SK-N-SH (cell line): ENCODE measurements at regions not wholly inside any gene's neighbourhood (a gene's known extent, or its start where the extent isn't known, plus 50 kb on each side); places are given as distances from the start of the nearest gene placed in this dataset.

Source experiments
- CTCF ChIA-PET: fragments of 300-600, 350-600 bp; formaldehyde crosslinking; extraction: SDS; loops from one replicate; lab custom pipeline; 2021; lab: Yijun Ruan, JAX
- POLR2A ChIA-PET: fragments of 350-600 bp; sonication (Branson Sonifier 250); formaldehyde crosslinking; extraction: SDS; loops from one replicate; lab custom pipeline; 2020; ENCODE audit warnings: antibody characterized with exemption, inconsistent platforms; lab: Yijun Ruan, JAX
- DNase-seq: peaks from one replicate; pipeline ENCODE4 v3.0.0; 2012
- H2AFZ ChIP-seq: fragments of 200-600 bp; sonication (generic); 2 replicates; pipeline ENCODE4 v1.8.1; 2016; ENCODE audit warnings: antibody characterized with exemption, mild to moderate bottlenecking, low read depth
- H3F3A ChIP-seq: fragments of 200-600 bp; sonication (generic); replicated peaks from 2 replicates; pipeline ENCODE3; 2016; ENCODE audit warnings: antibody characterized with exemption, mild to moderate bottlenecking; ENCODE audit not compliant: insufficient read depth
- H3K27ac ChIP-seq, 2 experiments: fragments of 200-500 bp in 1 of 2; fragments of 200-600 bp in 1 of 2; sonication (Bioruptor generic) in 1 of 2; sonication (generic), shearing (Covaris generic) in 1 of 2; 2 replicates each; pipeline versions ENCODE4 v1.5.1 to v1.6.1; 2014 to 2016; ENCODE audit warnings: low read depth in 2 of 2, inconsistent platforms in 1 of 2, low read length in 1 of 2, mild to moderate bottlenecking in 1 of 2, mixed read lengths in 1 of 2
- H3K27me3 ChIP-seq: fragments of 200-600 bp; sonication (generic), shearing (Covaris generic); 2 replicates; pipeline ENCODE4 v1.6.1; 2016; ENCODE audit warnings: mixed run types; ENCODE audit not compliant: insufficient read depth
- H3K36me3 ChIP-seq, 2 experiments: fragments of 200-500 bp in 1 of 2; fragments of 200-600 bp in 1 of 2; sonication (Bioruptor generic) in 1 of 2; sonication (generic) in 1 of 2; replicated peaks in 1 of 2; 2 replicates each; pipeline versions ENCODE3 to v1.5.1; 2014 to 2016; ENCODE audit warnings: low read length in 1 of 2, mild to moderate bottlenecking in 1 of 2; ENCODE audit not compliant: insufficient read depth in 2 of 2, control insufficient read depth in 1 of 2
- H3K4me1 ChIP-seq, 2 experiments: fragments of 200-500 bp in 1 of 2; fragments of 200-600 bp in 1 of 2; sonication (Bioruptor generic) in 1 of 2; sonication (generic), shearing (Covaris generic) in 1 of 2; 2 replicates each; pipeline versions ENCODE4 v1.5.1 to v1.6.1; 2014 to 2016; ENCODE audit warnings: low read depth in 1 of 2, low read length in 1 of 2, mixed run types in 1 of 2; ENCODE audit not compliant: insufficient read depth in 2 of 2, control insufficient read depth in 1 of 2
- H3K4me2 ChIP-seq: fragments of 200-600 bp; sonication (generic), shearing (Covaris generic); 2 replicates; pipeline ENCODE4 v1.6.1; 2017; ENCODE audit warnings: mixed run types
- H3K4me3 ChIP-seq, 2 experiments: fragments of 200-500 bp in 1 of 2; fragments of 200-600 bp in 1 of 2; sonication (Bioruptor generic) in 1 of 2; sonication (generic), shearing (Covaris generic) in 1 of 2; 2 replicates each; pipeline versions ENCODE4 v1.5.1 to v1.8.1; 2014 to 2016; ENCODE audit warnings: low read depth in 2 of 2, inconsistent platforms in 1 of 2, low read length in 1 of 2, mild to moderate bottlenecking in 1 of 2, mixed read lengths in 1 of 2, moderate library complexity in 1 of 2
- H3K79me2 ChIP-seq: fragments of 200-600 bp; sonication (generic); 2 replicates; pipeline ENCODE4 v1.8.1; 2017; ENCODE audit warnings: mild to moderate bottlenecking; ENCODE audit not compliant: insufficient read depth
- H3K9ac ChIP-seq: fragments of 200-600 bp; sonication (generic); 2 replicates; pipeline ENCODE4 v1.6.1; 2017; ENCODE audit warnings: mixed run types
- H3K9me2 ChIP-seq: fragments of 200-600 bp; sonication (generic); 2 replicates; pipeline ENCODE4 v1.6.1; 2017; ENCODE audit warnings: mixed run types
- H3K9me3 ChIP-seq: fragments of 200-600 bp; sonication (generic); 2 replicates; pipeline ENCODE4 v1.6.1; 2017; ENCODE audit warnings: mixed run types, mild to moderate bottlenecking, moderate library complexity
- H4K20me1 ChIP-seq: fragments of 200-600 bp; sonication (generic); 2 replicates; pipeline ENCODE4 v1.6.1; 2017; ENCODE audit warnings: mild to moderate bottlenecking, mixed run types; ENCODE audit not compliant: insufficient read depth
- ELF1 ChIP-seq: IDR thresholded peaks from 2 replicates; pipeline ENCODE4 v1.4.0; 2012
- EZH2phosphoT487 ChIP-seq: fragments of 200-600 bp; sonication (generic); IDR thresholded peaks from 2 replicates; pipeline ENCODE4 v1.6.1; 2017; ENCODE audit warnings: low read depth, mixed run types, mild to moderate bottlenecking, antibody characterized with exemption, moderate library complexity, borderline replicate concordance
- FOSL2 ChIP-seq: IDR thresholded peaks from 2 replicates; pipeline ENCODE4 v1.4.0; 2012; ENCODE audit warnings: low read depth, mild to moderate bottlenecking, moderate library complexity, borderline replicate concordance
- FOXJ3 ChIP-seq: sonication (generic); formaldehyde crosslinking; IDR thresholded peaks from 2 replicates; pipeline ENCODE4 v1.5.1; 2020; ENCODE audit warnings: mild to moderate bottlenecking, missing genetic modification reagents
- FOXM1 ChIP-seq: IDR thresholded peaks from 2 replicates; pipeline ENCODE4 v1.4.0; 2012; ENCODE audit warnings: low read depth, mild to moderate bottlenecking
- GABPA ChIP-seq: IDR thresholded peaks from 2 replicates; pipeline ENCODE4 v1.4.0; 2012; ENCODE audit warnings: low read depth, mild to moderate bottlenecking
- GATA2 ChIP-seq: sonication (generic); formaldehyde crosslinking; IDR thresholded peaks from 2 replicates; pipeline ENCODE4 v1.5.0; 2020; ENCODE audit warnings: mild to moderate bottlenecking, missing genetic modification reagents
- NFIC ChIP-seq: IDR thresholded peaks from 2 replicates; pipeline ENCODE4 v1.4.0; 2012; ENCODE audit warnings: borderline replicate concordance
- RCOR1 ChIP-seq: fragments of 150-350 bp; IDR thresholded peaks from 2 replicates; pipeline ENCODE4 v1.6.1; 2017; ENCODE audit warnings: antibody characterized with exemption, low read length
- RXRA ChIP-seq: IDR thresholded peaks from 2 replicates; pipeline ENCODE4 v1.4.0; 2012; ENCODE audit warnings: low read depth, mild to moderate bottlenecking, borderline replicate concordance
- TAF1 ChIP-seq: IDR thresholded peaks from 2 replicates; pipeline ENCODE4 v1.6.1; 2012; ENCODE audit warnings: low read depth, mild to moderate bottlenecking, low read length, moderate library complexity, borderline replicate concordance
- WGBS: methylation state at CpG from one replicate; pipeline ENCODE4 v1.1.6; 2017; ENCODE audit warnings: low lambda C conversion rate; 5-methylcytosine and 5-hydroxymethylcytosine counted together
- TF ChIP-seq, protein P1 (sequence below): fragments of 150-350 bp; IDR thresholded peaks from 2 replicates; pipeline ENCODE4 v1.6.1; 2017; ENCODE audit warnings: antibody characterized with exemption, low read length, low read depth, borderline replicate concordance
- TF ChIP-seq, protein P2 (sequence below): fragments of 200-600 bp; sonication (generic); IDR thresholded peaks from 2 replicates; pipeline ENCODE4 v1.6.1; 2017; ENCODE audit warnings: antibody characterized with exemption, mild to moderate bottlenecking, moderate library complexity
- TF ChIP-seq, protein P3 (sequence below): IDR thresholded peaks from 2 replicates; pipeline ENCODE4 v1.4.0; 2012; ENCODE audit warnings: low read depth
- TF ChIP-seq, protein P4 (sequence below): IDR thresholded peaks from 2 replicates; pipeline ENCODE4; 2012
- TF ChIP-seq, protein P5 (sequence below): IDR thresholded peaks from 2 replicates; pipeline ENCODE4 v1.6.1; 2012; ENCODE audit warnings: mild to moderate bottlenecking, low read depth, low read length, moderate library complexity
- TF ChIP-seq, protein P6 (sequence below): IDR thresholded peaks from 2 replicates; pipeline ENCODE4 v1.4.0; 2012; ENCODE audit warnings: low read depth, borderline replicate concordance
- TF ChIP-seq, protein P7 (sequence below): IDR thresholded peaks from 2 replicates; pipeline ENCODE4 v1.4.0; 2012; ENCODE audit warnings: low read depth, borderline replicate concordance

DNA sequence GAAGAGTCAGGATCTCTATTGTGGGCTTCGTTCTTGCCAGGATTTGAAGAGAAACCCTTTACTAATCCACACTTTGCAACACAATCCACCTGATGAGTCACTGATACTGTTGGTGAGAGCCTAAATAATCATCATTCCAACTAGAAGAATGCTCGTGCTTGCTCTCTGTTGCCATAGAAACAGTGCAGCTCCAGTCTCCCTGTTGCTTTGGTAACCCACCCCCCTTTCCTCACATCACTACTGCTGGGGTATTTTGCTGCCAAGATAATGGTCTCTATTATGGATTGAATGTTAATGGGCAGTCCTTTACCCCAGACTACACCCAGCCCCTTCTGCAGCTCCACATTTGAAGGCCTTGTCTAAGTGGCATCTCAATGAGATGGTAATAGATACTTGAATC is 190.4 kb downstream of the ABCC12 start:
- 22% methylated on average over 2 of the region's 2 CpGs for WGBS
- DNase-seq = no peak
- TF ChIP-seq, protein P1, sequence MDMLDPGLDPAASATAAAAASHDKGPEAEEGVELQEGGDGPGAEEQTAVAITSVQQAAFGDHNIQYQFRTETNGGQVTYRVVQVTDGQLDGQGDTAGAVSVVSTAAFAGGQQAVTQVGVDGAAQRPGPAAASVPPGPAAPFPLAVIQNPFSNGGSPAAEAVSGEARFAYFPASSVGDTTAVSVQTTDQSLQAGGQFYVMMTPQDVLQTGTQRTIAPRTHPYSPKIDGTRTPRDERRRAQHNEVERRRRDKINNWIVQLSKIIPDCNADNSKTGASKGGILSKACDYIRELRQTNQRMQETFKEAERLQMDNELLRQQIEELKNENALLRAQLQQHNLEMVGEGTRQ = no peak
- no peak for TF ChIP-seq RCOR1
- TF ChIP-seq FOXJ3 = no peak
- TF ChIP-seq, protein P2, sequence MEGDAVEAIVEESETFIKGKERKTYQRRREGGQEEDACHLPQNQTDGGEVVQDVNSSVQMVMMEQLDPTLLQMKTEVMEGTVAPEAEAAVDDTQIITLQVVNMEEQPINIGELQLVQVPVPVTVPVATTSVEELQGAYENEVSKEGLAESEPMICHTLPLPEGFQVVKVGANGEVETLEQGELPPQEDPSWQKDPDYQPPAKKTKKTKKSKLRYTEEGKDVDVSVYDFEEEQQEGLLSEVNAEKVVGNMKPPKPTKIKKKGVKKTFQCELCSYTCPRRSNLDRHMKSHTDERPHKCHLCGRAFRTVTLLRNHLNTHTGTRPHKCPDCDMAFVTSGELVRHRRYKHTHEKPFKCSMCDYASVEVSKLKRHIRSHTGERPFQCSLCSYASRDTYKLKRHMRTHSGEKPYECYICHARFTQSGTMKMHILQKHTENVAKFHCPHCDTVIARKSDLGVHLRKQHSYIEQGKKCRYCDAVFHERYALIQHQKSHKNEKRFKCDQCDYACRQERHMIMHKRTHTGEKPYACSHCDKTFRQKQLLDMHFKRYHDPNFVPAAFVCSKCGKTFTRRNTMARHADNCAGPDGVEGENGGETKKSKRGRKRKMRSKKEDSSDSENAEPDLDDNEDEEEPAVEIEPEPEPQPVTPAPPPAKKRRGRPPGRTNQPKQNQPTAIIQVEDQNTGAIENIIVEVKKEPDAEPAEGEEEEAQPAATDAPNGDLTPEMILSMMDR = no peak
- no peak for TF ChIP-seq GATA2 (CRISPR knock-in tag)
- TF ChIP-seq GABPA = no peak
- TF ChIP-seq ELF1 = no peak
- no peak for TF ChIP-seq TAF1
- TF ChIP-seq, protein P3, sequence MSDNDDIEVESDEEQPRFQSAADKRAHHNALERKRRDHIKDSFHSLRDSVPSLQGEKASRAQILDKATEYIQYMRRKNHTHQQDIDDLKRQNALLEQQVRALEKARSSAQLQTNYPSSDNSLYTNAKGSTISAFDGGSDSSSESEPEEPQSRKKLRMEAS = no peak
- TF ChIP-seq RXRA = no peak
- TF ChIP-seq FOSL2 = no peak
- TF ChIP-seq, protein P4, sequence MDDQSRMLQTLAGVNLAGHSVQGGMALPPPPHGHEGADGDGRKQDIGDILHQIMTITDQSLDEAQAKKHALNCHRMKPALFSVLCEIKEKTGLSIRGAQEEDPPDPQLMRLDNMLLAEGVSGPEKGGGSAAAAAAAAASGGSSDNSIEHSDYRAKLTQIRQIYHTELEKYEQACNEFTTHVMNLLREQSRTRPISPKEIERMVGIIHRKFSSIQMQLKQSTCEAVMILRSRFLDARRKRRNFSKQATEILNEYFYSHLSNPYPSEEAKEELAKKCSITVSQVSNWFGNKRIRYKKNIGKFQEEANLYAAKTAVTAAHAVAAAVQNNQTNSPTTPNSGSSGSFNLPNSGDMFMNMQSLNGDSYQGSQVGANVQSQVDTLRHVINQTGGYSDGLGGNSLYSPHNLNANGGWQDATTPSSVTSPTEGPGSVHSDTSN = no peak
- no peak for TF ChIP-seq NFIC
- TF ChIP-seq EZH2phosphoT487 = no peak
- TF ChIP-seq, protein P5, sequence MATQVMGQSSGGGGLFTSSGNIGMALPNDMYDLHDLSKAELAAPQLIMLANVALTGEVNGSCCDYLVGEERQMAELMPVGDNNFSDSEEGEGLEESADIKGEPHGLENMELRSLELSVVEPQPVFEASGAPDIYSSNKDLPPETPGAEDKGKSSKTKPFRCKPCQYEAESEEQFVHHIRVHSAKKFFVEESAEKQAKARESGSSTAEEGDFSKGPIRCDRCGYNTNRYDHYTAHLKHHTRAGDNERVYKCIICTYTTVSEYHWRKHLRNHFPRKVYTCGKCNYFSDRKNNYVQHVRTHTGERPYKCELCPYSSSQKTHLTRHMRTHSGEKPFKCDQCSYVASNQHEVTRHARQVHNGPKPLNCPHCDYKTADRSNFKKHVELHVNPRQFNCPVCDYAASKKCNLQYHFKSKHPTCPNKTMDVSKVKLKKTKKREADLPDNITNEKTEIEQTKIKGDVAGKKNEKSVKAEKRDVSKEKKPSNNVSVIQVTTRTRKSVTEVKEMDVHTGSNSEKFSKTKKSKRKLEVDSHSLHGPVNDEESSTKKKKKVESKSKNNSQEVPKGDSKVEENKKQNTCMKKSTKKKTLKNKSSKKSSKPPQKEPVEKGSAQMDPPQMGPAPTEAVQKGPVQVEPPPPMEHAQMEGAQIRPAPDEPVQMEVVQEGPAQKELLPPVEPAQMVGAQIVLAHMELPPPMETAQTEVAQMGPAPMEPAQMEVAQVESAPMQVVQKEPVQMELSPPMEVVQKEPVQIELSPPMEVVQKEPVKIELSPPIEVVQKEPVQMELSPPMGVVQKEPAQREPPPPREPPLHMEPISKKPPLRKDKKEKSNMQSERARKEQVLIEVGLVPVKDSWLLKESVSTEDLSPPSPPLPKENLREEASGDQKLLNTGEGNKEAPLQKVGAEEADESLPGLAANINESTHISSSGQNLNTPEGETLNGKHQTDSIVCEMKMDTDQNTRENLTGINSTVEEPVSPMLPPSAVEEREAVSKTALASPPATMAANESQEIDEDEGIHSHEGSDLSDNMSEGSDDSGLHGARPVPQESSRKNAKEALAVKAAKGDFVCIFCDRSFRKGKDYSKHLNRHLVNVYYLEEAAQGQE = no peak
- TF ChIP-seq, protein P6, sequence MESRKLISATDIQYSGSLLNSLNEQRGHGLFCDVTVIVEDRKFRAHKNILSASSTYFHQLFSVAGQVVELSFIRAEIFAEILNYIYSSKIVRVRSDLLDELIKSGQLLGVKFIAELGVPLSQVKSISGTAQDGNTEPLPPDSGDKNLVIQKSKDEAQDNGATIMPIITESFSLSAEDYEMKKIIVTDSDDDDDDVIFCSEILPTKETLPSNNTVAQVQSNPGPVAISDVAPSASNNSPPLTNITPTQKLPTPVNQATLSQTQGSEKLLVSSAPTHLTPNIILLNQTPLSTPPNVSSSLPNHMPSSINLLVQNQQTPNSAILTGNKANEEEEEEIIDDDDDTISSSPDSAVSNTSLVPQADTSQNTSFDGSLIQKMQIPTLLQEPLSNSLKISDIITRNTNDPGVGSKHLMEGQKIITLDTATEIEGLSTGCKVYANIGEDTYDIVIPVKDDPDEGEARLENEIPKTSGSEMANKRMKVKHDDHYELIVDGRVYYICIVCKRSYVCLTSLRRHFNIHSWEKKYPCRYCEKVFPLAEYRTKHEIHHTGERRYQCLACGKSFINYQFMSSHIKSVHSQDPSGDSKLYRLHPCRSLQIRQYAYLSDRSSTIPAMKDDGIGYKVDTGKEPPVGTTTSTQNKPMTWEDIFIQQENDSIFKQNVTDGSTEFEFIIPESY = no peak
- no peak for TF ChIP-seq FOXM1
- TF ChIP-seq, protein P7, sequence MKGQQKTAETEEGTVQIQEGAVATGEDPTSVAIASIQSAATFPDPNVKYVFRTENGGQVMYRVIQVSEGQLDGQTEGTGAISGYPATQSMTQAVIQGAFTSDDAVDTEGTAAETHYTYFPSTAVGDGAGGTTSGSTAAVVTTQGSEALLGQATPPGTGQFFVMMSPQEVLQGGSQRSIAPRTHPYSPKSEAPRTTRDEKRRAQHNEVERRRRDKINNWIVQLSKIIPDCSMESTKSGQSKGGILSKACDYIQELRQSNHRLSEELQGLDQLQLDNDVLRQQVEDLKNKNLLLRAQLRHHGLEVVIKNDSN = no peak

More for the DNA sequence above, 190.4 kb downstream of the ABCC12 start:
- no peak overlapping the region for H3K4me3 ChIP-seq
- H3K79me2 ChIP-seq = no peaks in the 10 kb centered on the region
- no peaks in the 10 kb centered on the region for H3K36me3 ChIP-seq
- POLR2A ChIA-PET = no interaction called here
- CTCF ChIA-PET = interaction anchor here (2.2 kb wide), 1 partner anchor 90 kb away, joined by 5 read pairs; no protein-coding TSS in a partner anchor
- no peaks in the 10 kb centered on the region for H4K20me1 ChIP-seq
- no peak overlapping the region for H3K4me2 ChIP-seq
- no peak overlapping the region for H2AFZ ChIP-seq
- H3K27me3 ChIP-seq = no peaks in the 10 kb centered on the region
- no peak overlapping the region for H3K27ac ChIP-seq
- peaks cover 0 to 2% of the 10 kb centered on the region in 2 experiments; a peak in 1 of 4 replicates for H3K4me1 ChIP-seq
- no peak overlapping the region for H3K9ac ChIP-seq
- H3K9me3 ChIP-seq = no peaks in the 10 kb centered on the region
- no peaks in the 10 kb centered on the region for H3K9me2 ChIP-seq
- no peaks in the 10 kb centered on the region for H3F3A ChIP-seq
